Liver (tissue), 8 donors: ENCODE measurements at regions not wholly inside any gene's neighbourhood (a gene's known extent, or its start where the extent isn't known, plus 50 kb on each side); places are given as distances from the start of the nearest gene placed in this dataset.

ENCODE experiments used
- DNase-seq: peaks from one replicate; pipeline ENCODE4 v3.0.0-alpha.2; 2017; ENCODE audit warnings: low spot score
- H3K27ac ChIP-seq, 2 donors: one replicate each; pipeline ENCODE4 v1.7.0; 2013; ENCODE audit warnings: inconsistent platforms in 2 of 2, low read length in 2 of 2, control low read depth in 1 of 2, low read depth in 1 of 2, mild to moderate bottlenecking in 1 of 2
- H3K27me3 ChIP-seq, 4 donors: one replicate each; pipeline versions ENCODE4 v1.6.1 to v1.7.0; 2013; ENCODE audit warnings: low read length in 3 of 4, inconsistent platforms in 1 of 4, mild to moderate bottlenecking in 1 of 4, moderate library complexity in 1 of 4; ENCODE audit not compliant: control insufficient read depth in 4 of 4, insufficient read depth in 4 of 4
- H3K36me3 ChIP-seq, 4 donors: one replicate each; pipeline versions ENCODE4 v1.6.1 to v1.7.0; 2013; ENCODE audit warnings: low read length in 3 of 4, mild to moderate bottlenecking in 3 of 4, low read depth in 1 of 4, moderate library complexity in 1 of 4; ENCODE audit not compliant: control insufficient read depth in 4 of 4, insufficient read depth in 3 of 4
- H3K4me1 ChIP-seq, 4 donors: one replicate each; pipeline versions ENCODE4 v1.6.1 to v1.7.0; 2013; ENCODE audit warnings: low read length in 3 of 4, mild to moderate bottlenecking in 3 of 4, moderate library complexity in 1 of 4; ENCODE audit not compliant: control insufficient read depth in 4 of 4, insufficient read depth in 4 of 4
- H3K4me3 ChIP-seq, 3 donors: one replicate each; pipeline versions ENCODE4 v1.6.1 to v1.7.0; 2013; ENCODE audit warnings: low read length in 3 of 3, control low read depth in 1 of 3, low read depth in 1 of 3, mild to moderate bottlenecking in 1 of 3
- H3K9ac ChIP-seq, 2 donors: one replicate each; pipeline ENCODE4 v1.7.0; 2013; ENCODE audit warnings: low read length in 2 of 2, mild to moderate bottlenecking in 2 of 2, moderate library complexity in 2 of 2, control low read depth in 1 of 2, low read depth in 1 of 2
- H3K9me3 ChIP-seq, 4 donors: one replicate each; pipeline versions ENCODE4 v1.6.1 to v1.7.0; 2013; ENCODE audit warnings: low read length in 3 of 4; ENCODE audit not compliant: control insufficient read depth in 4 of 4
- ATF3 ChIP-seq: IDR thresholded peaks from 2 replicates; pipeline ENCODE4 v1.6.1; 2016; ENCODE audit warnings: antibody characterized with exemption
- CTCF ChIP-seq: fragments of 150-350 bp; IDR thresholded peaks from 2 replicates; pipeline ENCODE4 v1.5.1; 2017; ENCODE audit warnings: improper control_type of control experiment, low read depth, low read length; ENCODE audit not compliant: missing input control
- EGR1 ChIP-seq, 2 donors: IDR thresholded peaks; 2 replicates each; pipeline ENCODE4 v1.6.1; 2016 to 2018; ENCODE audit warnings: antibody characterized with exemption in 2 of 2, low read depth in 2 of 2
- FOXA1 ChIP-seq: IDR thresholded peaks from 2 replicates; pipeline ENCODE4 v1.6.1; 2016; ENCODE audit warnings: antibody characterized with exemption
- FOXA2 ChIP-seq: IDR thresholded peaks from 2 replicates; pipeline ENCODE4 v1.6.1; 2016; ENCODE audit warnings: antibody characterized with exemption
- GABPA ChIP-seq, 2 donors: IDR thresholded peaks in 1 of 2; conservative IDR thresholded peaks in 1 of 2; 2 replicates each; pipeline ENCODE4 v1.6.1; 2016; ENCODE audit warnings: antibody characterized with exemption in 2 of 2, mild to moderate bottlenecking in 1 of 2, moderate library complexity in 1 of 2
- HNF4A ChIP-seq, 2 donors: conservative IDR thresholded peaks; 2 replicates each; pipeline ENCODE4 v1.6.1; 2016; ENCODE audit warnings: antibody characterized with exemption in 2 of 2, mild to moderate bottlenecking in 2 of 2
- HNF4G ChIP-seq: IDR thresholded peaks from 2 replicates; pipeline ENCODE4 v1.6.1; 2016; ENCODE audit warnings: antibody characterized with exemption
- JUND ChIP-seq, 2 donors: IDR thresholded peaks; 2 replicates each; pipeline ENCODE4 v1.6.1; 2016; ENCODE audit warnings: antibody characterized with exemption in 2 of 2
- MAX ChIP-seq: IDR thresholded peaks from 2 replicates; pipeline ENCODE4 v1.6.1; 2016; ENCODE audit warnings: antibody characterized with exemption
- NR2F2 ChIP-seq: IDR thresholded peaks from 2 replicates; pipeline ENCODE4 v1.6.1; 2016; ENCODE audit warnings: antibody characterized with exemption
- RAD21 ChIP-seq, 2 donors: IDR thresholded peaks; 2 replicates each; pipeline ENCODE4 v1.6.1; 2016; ENCODE audit warnings: antibody characterized with exemption in 2 of 2, mild to moderate bottlenecking in 2 of 2
- REST ChIP-seq: IDR thresholded peaks from 2 replicates; pipeline ENCODE4 v1.6.1; 2016; ENCODE audit warnings: antibody characterized with exemption, mild to moderate bottlenecking
- RXRA ChIP-seq, 2 donors: IDR thresholded peaks; 2 replicates each; pipeline ENCODE4 v1.6.1; 2017 to 2018; ENCODE audit warnings: antibody characterized with exemption in 2 of 2, mild to moderate bottlenecking in 1 of 2
- SP1 ChIP-seq: IDR thresholded peaks from 2 replicates; pipeline ENCODE4 v1.6.1; 2018; ENCODE audit warnings: antibody characterized with exemption, mild to moderate bottlenecking
- TAF1 ChIP-seq: conservative IDR thresholded peaks from 2 replicates; pipeline ENCODE4 v1.6.1; 2016; ENCODE audit warnings: antibody characterized with exemption, mild to moderate bottlenecking
- YY1 ChIP-seq: IDR thresholded peaks from 2 replicates; pipeline ENCODE4 v1.6.1; 2016; ENCODE audit warnings: antibody characterized with exemption, mild to moderate bottlenecking
- ZBTB33 ChIP-seq: IDR thresholded peaks from 2 replicates; pipeline ENCODE4 v1.6.1; 2016; ENCODE audit warnings: antibody characterized with exemption
- WGBS: extraction: QIAGEN DNeasy Blood & Tissue Kit; methylation state at CpG from one replicate; pipeline ENCODE4 v1.1.7; 2013; 5-methylcytosine and 5-hydroxymethylcytosine counted together
- donor health status: healthy.
- donor health status: healthy.
- donor health status: healthy.
- donor health status: healthy.
- donor health status: healthy.

GRCh38 chr4:38537666-38538065 is 126.3 kb upstream of the KLF3 start:
- WGBS = 91% methylated on average over 1 of the region's 1 CpG
- no peaks in the 10 kb centered on the region for H3K36me3 ChIP-seq
- H3K27ac ChIP-seq = no peak overlapping the region
- H3K27me3 ChIP-seq = no peaks in the 10 kb centered on the region
- no peak overlapping the region for H3K4me3 ChIP-seq
- H3K9ac ChIP-seq = no peak overlapping the region
- DNase-seq = no peak
- H3K4me1 ChIP-seq = no peaks in the 10 kb centered on the region
- H3K9me3 ChIP-seq = no peaks in the 10 kb centered on the region
- no peak for TF ChIP-seq RAD21 (IDR thresholded peaks at IDR 0.05)
- TF ChIP-seq ATF3 = no peak
- no peak for TF ChIP-seq SP1
- TF ChIP-seq NR2F2 = no peak
- no peak for TF ChIP-seq GABPA (IDR thresholded peaks at IDR 0.05 in 1 of 2, conservative IDR thresholded peaks at IDR 0.05 in 1 of 2)
- no peak for TF ChIP-seq RXRA (IDR thresholded peaks at IDR 0.05)
- TF ChIP-seq ZBTB33 = no peak
- no peak for TF ChIP-seq CTCF
- TF ChIP-seq HNF4A (conservative IDR thresholded peaks at IDR 0.05) = no peak
- no peak for TF ChIP-seq FOXA1
- no peak for TF ChIP-seq REST
- no peak for TF ChIP-seq MAX
- no peak for TF ChIP-seq FOXA2
- no peak for TF ChIP-seq YY1
- no peak for TF ChIP-seq JUND (IDR thresholded peaks at IDR 0.05)
- no peak for TF ChIP-seq HNF4G
- TF ChIP-seq EGR1 (IDR thresholded peaks at IDR 0.05; ENCODE audit: low read depth in 2 of 2) = no peak
- no peak for TF ChIP-seq TAF1

- DNase-seq = no peak
- no peak for TF ChIP-seq ZBTB33
- TF ChIP-seq SP1 = no peak
- TF ChIP-seq GABPA (IDR thresholded peaks at IDR 0.05 in 1 of 2, conservative IDR thresholded peaks at IDR 0.05 in 1 of 2) = no peak
- TF ChIP-seq JUND (IDR thresholded peaks at IDR 0.05) = no peak
- no peak overlapping the region for H3K4me3 ChIP-seq
- H3K27me3 ChIP-seq = no peaks in the 10 kb centered on the region
- H3K27ac ChIP-seq = no peak overlapping the region
- 89% methylated on average over 2 of the region's 2 CpGs for WGBS
- no peak overlapping the region for H3K9ac ChIP-seq
- no peaks in the 10 kb centered on the region for H3K9me3 ChIP-seq
- H3K36me3 ChIP-seq = no peaks in the 10 kb centered on the region
- H3K4me1 ChIP-seq = no peaks in the 10 kb centered on the region
These were observed 125.5 kb upstream of the KLF3 start for GRCh38 chr4:38538517-38538916.
